HG03097 (cell line): ENCODE measurements at regions not wholly inside any gene's neighbourhood (a gene's known extent, or its start where the extent isn't known, plus 50 kb on each side); places are given as distances from the start of the nearest gene placed in this dataset.
"Not testable (repeated sequence)": the region's sequence is repeated elsewhere in the genome, so short reads cannot be mapped to it uniquely, and the experiment has no call there.

Experiments used
- ATAC-seq: cut with Tn5 transposase; IDR thresholded peaks from one replicate; pipeline ENCODE4 v1.9.1; 2021; ENCODE audit not compliant: unreplicated experiment, low FRiP score

- no peak for ATAC-seq
Observed at GRCh38 chr2:144133936-144134665, 385.8 kb downstream of the ZEB2 start.

DNA sequence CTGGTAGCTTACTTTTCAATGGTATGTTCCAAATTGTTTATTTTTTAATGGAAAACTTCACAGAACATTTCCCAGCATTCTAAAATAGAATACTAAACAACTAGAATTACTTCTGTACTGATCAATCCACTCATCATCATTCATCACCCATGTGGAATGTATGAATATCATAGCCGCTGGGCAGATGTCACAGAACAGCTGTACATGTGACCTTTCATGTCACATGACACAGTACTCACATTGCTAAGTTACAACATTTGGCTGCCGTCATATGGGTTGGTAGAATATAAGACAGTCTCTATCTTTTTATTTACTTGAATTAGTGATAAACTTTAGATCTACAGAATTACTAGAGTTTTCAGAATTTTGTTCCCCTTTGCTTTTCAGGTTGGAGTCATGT is 387.6 kb downstream of the ZEB2 start:
- ATAC-seq, result no peak

DNA sequence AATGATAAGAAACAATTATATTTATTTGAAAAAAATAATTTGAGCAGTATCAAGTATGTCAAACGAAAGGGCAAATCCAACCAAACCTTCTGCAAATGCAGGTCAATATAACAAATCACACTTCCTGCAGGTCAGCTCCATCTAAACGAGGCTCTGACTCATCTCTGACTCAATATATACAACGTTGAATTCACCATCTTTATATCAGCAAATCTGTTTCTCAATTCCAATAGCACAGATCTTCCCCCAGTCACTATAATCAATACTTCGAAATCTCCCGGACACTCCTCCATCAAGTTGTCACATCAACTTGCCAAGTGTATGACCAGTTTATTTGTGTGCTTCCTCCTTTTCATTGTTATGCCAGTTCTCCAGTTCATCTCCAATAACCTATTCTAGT is 388.9 kb downstream of the ZEB2 start:
- no peak for ATAC-seq

DNA sequence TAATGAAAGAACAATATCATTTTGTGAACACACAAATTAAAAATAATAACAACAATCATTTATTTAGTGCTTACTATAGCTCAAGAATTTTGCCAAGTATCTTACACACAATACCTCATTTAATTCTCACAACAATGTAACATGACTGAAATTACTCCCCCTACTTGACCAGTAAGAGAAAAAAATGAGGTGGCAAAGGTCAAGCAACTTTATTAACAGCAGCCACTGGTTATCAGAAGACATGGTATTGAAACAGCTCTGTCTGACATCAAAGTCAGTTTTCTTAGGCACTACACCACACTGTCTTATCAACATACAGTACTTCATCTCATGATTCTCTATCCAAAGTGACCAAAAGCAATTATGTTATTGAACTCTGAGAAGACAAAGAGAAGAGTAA is 389.4 kb downstream of the ZEB2 start:
- ATAC-seq, result no peak

DNA sequence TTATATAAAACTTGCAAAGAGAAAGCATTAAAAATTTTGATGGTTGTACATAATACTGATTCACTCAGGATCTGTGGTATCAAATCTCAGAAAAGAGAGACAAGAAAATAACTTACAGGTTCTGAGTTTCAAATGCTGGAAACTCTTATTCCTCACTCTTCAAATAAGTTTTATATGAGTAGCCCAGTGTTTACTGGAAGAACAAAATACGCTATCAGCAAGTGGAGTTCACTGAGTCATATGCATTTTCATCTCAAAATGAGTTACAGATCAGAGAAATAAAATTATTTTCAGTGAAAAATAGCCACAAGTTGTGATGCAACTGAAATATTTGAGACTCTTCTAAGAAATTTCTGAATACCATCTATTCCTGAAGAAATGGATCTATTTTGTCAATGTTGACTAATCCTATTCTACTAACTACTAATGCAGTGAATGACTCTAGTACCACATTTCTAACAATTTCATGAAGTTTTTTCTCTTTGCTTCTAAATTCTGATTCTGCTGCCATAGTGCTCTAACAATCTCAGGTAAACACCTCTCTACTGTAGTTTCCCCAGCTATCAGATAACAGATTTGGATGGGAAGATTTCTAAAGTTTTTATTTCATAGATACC is 391.7 kb downstream of the ZEB2 start:
- no peak for ATAC-seq

DNA sequence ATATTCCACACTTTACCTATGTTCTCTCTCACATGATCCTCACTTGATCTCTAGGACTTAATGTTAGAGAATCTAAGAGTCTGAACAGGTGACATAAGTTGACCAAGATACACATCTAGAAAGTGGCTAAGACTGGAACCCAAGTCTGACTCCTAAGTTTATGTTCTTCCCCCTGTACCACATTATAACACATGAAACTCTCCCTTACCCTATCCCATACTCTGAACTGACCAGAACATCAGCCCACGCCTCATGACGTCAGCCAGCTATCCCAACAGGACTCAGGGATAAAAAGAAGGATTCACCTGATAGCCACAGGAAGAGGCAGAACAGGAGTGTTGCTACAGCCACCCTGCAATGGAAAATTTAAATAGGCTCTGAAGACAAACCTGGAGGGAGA is 392.2 kb downstream of the ZEB2 start:
- no peak for ATAC-seq

DNA sequence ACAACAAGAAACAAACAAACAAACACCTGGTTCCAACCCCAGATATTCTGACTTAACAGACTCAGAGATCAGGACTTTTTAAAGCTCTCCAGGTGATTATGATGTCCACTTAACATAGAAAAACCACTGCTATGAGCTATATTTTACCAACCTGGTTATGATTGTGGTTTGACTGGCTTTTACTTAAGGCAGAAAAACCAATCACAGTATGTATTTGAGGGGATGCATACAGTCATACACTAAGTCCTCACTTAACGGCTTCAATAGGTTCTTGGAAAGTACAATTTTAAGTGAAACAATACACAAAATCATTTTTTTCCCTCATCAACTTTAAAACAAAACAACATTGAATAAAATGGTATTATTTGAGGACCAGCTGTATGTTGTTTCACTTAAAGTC is 393.6 kb downstream of the ZEB2 start:
- ATAC-seq, result no peak

DNA sequence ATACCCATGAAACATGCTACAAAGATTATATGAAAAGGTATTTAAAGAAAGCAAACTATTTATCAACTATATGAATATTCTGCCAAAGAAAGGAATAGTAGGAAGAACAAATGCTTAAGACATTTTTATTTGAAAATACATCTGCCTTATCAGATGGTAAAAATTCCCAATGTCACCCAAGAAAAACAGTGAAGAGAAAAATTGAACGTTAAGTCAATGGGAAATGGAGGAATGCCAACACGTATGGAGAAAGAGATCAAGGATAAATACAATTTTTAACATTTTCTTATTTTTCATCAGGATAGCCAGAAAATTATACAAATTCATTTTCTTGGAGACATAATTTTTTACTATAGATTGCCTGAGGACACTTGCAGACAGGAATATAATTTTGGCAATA is 394.2 kb downstream of the ZEB2 start:
- ATAC-seq, result no peak

- no peak for ATAC-seq
Observed at GRCh38 chr2:144124882-144125281, 395.0 kb downstream of the ZEB2 start.

DNA sequence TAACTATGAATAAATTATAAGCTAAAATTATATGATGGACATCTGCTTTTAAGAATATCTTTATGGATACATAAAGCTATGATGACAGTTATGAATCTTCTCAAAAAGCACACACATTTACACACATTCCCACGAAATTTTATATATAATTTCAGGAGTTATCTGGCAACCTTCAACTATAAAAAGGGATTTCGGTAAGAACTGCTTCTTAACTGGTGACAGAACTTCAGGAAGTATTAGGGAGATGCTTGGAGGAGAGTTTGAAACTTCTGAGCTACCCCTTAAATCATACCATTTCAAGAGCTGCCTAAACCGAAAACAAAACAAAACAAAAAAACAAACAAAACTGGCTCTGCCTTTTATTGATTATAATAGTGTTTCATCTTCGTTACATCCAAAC is 399.4 kb downstream of the ZEB2 start:
- no peak for ATAC-seq

DNA sequence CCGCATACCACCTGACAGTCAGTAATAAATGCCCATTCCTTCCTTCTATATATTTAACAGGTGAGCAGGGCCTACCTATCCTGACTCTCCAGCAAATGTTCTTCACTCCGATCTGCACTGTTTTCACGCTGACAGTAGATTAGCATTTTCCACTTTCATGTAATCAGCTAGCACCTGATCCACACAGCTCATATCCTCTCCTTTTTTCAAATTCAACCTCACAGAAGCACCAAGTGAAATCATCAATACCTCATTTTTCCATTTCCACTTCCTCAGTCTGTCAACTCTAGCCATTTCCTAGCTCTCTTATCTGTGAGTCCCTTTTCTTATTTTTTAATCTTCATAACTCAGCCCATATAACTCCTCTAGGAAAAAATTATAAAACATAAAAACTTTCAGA is 402.8 kb downstream of the ZEB2 start:
- ATAC-seq, result no peak

- ATAC-seq, result no peak
Observed at GRCh38 chr2:144115739-144116291, 404.1 kb downstream of the ZEB2 start.

GRCh38 chr2:144114760-144115159 is 405.2 kb downstream of the ZEB2 start:
- no peak for ATAC-seq

DNA sequence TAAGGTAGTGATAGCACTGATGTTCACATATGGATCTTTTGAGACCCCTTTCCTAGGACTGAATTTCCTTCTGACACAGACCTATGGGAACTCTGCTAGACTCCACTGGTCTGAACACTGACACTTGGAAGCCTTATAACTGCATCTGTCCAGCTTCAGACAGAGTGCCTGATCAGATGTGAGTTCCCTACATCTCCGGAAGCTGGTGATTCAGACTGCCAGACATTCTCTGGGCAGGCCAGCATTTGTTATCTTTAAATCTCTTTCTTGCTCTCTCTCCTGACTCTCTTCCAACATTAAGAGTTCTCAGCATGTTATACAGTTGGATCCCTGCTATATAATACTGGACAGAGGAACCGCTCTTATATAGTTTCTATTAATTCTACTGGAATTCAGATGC is 408.5 kb downstream of the ZEB2 start:
- no peak for ATAC-seq

DNA sequence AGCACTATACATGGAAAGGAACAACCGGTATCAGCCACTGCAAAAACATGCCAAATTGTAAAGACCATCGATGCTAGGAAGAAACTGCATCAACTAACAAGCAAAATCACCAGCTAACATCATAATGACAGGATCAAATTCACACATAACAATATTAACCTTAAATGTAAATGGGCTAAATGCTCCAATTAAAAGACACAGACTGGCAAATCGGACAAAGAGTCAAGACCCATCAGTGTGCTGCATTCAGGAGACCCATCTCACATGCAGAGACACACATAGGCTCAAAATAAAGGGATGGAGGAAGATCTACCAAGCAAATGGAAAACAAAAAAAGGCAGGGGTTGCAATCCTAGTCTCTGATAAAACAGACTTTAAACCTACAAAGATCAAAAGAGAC is 413.8 kb downstream of the ZEB2 start:
- ATAC-seq, result not testable (repeated sequence)

GRCh38 chr2:144102386-144102785 is 417.5 kb downstream of the ZEB2 start:
- no peak for ATAC-seq

DNA sequence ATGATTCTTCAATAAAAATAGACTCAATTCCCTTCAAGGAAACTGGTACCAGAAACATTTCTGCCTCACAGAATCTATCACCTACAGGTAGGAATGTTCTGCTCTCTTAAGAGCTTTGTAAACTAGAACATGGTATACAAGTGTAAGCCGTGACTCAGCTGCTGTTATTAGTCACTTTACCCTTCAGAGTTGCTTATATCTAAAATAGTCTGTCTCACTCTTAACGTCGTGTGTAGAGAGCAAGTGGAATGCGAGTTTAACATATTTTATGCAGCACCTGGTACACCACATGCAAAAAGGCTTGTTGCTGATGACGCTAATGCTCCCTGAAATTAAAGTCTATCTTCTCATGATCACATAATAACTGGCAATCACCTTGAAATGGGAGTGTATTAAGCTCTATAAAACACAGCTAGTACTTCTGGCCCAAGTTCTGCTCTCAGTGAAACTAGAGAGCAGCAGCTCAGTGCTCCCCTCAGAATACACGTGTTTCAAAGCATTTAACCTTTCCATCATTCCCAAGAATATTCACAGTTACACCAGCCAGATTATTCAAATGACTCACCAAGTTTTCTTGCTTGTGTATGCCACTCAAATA is 420.0 kb downstream of the ZEB2 start:
- ATAC-seq, result no peak

DNA sequence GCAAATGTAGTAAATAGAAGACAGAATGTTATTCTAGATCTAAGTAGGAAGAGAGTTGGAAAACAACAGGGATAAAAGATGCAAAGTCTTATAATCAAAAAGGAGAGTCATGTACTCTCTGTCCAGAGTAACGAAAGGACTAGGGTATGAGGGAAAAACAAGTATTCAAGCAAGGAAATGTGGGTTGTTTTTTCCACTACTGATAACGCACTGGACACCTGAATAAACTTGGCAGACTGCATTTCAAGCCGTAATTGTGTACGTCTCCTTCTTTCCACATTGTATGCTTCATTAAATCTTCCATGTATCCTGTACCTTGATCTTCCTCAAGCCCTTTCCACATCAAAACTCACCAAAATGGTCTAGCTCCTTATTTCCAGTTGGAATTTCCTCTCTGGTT is 420.6 kb downstream of the ZEB2 start:
- ATAC-seq, result no peak

DNA sequence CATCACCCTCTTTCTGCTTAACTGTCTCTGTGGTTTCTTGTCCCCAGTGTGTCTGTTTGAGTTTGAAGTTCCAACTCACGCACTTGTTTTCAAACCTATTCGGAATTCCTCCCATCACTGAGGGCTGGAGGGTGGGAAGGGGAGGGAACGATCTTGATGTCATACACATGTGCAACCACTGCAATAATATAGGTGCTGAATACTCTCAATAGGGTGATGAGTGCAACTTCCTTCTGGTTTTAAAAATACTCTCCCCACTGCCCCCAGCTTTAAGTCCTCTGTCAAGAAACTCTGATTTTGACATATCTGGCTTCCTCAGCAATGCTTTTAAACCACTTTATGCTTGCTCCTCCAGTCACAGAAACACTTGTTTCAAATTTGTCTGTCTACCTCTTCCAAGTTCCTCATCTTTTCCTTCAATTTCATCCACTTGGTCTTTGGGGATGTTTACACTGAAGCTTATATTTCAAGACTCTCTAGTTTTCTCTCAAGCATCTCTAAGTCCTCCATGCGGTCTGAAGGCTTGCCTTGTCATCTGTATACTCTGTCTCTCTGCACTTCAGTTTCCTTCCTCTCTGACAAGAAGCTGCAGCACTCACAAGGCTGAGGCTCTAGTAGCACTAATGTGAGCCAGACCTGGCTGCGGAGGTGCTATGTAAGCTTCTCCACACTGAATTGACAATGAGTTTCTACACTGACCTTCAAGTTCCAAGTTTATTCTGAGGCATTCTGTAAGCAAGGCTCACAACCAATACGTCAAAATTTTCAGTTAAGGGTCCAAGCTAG is 422.3 kb downstream of the ZEB2 start:
- no peak for ATAC-seq

- ATAC-seq, result no peak
Observed at GRCh38 chr2:144096531-144096930, 423.4 kb downstream of the ZEB2 start.
